Cerebellar cortex (tissue), 1 donor: ENCODE measurements at regions not wholly inside any gene's neighbourhood (a gene's known extent, or its start where the extent isn't known, plus 50 kb on each side); places are given as distances from the start of the nearest gene placed in this dataset.

Source experiments
- DNase-seq: peaks from one replicate; pipeline ENCODE4 v3.0.0-alpha.2; 2015; ENCODE audit warnings: low spot score

DNA sequence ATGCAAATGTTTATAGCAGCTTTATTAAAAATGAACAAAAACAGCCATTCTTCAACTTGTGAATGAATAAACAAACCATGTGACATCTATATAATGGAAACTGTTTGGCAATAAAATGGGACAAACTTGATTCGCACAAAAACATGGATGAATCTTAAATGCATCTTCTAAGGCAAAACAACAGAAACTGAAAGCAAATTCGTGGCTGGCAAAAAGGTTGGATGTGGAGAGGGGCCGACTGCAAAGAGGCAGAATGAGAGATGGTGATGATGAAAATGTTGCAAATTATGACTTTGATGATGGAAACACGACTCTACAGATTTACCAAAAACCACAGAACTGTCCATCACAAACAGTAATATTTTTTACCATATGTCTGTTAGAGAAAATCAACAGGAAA lies 327.0 kb upstream of the NR5A2 start:
- DNase-seq, result no peak

DNA sequence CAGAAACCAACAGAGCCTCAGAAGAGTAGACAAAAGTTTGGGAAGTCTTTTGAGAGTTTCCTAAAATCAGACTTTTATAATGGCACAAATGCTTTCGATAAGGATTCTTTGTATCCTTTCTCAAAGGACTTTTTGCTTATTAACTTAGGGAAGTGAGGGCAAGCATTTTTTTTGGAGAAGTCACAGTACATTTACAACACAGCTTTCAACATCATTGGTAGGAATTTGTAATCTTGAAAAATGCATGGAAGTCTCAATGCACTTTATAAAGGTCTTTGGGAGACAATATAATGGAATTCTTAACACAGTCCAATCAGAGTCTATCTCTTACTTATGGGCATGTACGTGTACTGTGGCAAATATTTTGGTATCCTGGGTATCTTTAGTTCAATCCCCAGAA lies 325.8 kb upstream of the NR5A2 start:
- DNase-seq, result no peak

DNA sequence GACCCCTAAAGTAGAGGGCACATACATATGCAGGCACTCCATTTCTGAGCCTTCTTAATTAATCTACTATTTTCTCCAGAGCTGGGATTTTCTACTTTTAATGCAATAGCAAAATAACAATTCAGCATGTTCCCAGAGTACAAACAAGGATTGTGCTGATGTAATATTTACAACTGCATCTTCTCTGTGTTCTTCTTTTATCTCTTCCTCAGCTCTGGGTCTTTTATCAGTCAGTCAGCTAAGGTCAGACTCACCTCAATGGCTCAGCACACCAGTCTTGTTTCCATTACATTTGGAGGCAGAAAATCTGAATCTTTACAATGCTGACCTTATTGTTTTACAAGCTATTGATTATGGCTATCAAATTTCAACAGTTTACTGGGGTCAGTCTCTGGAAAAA lies 323.3 kb upstream of the NR5A2 start:
- no peak for DNase-seq

DNA sequence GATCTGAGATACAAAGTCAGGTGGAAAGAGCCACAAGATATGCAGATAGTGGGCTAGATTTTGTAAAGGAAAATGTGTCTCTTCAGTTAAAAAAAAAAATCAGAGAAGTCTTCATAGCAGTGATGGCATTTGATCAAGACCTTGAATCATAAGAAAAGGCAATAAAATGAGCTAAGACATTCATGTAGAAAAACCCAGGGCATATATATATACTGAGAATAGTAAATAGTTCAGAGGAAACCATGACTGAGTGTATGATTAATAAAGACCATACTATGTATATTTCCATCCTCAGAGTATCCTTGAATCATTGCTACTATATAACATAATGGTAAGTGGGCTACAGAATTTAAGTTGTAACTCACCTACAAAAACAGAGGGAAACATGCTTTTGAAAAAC lies 321.7 kb upstream of the NR5A2 start:
- no peak for DNase-seq

DNA sequence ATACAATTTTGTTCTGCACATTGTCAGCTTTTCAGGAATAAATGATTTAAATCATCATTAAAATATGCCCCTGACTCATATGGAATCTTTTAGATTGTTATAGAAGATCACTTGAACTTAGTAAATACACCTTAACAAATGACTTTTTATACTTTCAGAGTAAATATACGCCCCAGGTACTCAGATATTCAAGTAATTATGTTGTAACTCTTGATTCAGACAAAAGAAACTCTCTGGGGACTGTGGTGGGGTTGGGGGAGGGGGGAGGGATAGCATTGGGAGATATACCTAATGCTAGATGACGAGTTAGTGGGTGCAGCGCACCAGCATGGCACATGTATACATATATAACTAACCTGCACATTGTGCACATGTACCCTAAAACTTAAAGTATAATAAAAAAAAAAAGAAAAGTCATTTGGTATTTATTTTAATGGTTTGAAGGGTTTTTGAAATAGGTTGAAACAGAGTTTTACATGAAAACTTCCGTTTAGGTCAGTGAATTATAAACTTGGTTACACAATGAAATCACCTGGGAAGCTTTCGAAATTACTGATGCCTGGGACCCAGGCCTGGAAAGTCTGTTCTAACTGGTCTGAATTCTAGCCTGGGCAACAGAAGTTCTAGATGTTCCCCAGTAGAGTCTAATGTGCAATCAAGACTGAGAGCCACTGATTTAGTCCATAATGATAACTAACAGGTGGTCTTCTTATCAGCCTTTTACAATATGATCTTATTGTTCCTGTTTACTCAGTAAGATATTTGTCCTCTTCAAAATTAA lies 320.5 kb upstream of the NR5A2 start:
- no peak for DNase-seq

DNA sequence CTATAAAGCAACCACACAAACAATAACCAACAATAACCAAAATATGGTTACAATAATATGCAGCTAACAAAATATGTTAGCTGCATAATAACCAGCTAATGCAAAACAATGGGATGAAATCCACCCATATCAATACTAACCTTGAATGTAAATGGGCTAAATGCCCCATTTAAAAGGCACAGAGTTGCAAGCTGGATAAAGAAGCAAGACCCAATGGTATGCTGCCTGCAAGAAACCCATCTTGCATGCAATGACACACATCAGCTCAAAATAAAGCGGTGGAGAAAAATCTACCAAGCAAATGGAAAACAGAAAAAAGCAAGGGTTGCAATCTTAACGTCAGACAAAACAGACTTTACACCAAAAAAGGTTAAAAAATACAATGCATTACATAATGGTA lies 316.5 kb upstream of the NR5A2 start:
- no peak for DNase-seq

DNA sequence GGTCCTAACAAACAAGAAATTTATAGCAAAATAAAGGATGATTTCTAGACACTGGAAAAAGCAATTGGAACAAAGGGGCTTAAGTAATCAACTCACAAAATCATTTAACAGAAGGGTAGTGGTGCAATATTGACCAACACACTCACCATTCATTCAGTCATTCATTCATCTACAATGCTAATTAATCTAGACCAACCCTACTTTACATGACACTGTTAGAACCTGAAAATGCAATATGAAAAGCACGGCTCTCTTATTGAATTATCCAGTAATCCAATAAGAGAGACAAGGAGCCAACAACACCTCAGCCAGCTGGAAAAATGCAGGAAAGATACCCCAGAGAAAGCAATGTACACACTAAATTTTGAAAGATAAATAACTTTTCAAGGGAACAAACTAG lies 310.8 kb upstream of the NR5A2 start:
- no peak for DNase-seq

DNA sequence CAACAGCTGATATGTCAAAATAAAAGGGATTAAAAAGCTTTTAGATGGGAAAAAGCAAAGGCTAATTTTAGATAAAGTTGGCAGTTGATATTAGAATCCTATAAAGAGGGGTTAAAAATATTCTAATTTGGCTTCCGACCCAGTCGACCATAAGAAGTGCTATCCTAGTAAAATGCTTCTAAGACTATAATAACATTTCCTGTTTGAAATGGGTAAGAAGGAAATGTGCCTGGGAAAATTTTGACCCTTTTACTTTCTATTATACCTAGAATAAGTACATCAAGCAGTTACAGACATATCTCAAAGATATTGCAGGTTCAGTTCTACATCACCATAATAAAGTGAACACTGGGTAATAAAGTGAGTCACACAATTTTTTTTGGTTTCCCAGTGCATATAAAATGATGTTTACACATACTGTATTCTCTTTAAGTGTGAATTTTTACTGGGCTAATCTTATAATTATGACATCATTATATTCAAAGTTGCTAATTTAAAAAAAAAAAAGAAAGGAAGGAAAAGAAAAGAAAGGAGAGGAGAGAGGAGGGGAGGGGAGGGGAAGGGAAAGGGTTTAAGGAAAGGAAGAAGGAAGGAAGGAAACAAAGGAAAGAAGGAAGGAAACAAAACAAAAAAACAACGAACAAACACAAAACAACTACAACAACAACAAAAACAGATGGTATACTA lies 308.2 kb upstream of the NR5A2 start:
- no peak for DNase-seq

DNA sequence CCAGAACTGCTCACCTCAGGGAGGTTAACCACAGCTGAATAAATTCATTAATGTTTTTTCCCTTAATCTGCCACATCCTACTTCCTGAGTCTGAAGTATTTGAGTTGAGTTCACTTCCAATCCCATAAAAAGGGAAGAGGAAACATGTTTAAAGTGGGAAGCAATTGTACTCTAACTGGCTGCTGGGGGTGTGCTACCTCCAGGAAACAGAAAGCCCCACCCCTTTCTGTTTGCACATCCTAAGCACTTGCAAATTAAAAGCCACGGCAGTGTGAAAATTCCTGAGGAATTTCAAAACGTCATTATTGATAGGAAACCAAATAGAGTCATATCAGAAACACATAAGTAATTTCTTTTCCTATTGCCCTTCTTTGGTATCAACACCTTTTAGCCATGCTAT lies 307.0 kb upstream of the NR5A2 start:
- DNase-seq, result no peak

DNA sequence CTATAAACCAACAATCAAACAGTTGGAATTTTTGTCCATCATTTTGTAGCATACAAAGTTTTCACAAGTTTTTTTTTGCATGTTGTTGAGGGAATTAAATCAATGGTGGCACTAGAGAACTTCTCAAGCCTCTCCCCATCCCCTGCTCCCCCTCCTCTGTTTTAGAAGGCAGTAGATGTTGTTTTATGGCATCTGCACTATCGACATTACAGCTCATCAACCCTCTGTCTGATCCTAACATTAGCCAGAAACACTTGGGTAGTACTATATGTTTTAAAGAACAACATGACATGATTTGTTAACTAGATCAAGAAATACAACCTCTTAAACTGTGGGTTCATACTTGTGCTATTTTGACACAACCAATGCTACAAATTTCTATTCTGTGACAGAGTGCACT lies 306.5 kb upstream of the NR5A2 start:
- DNase-seq, result no peak

DNA sequence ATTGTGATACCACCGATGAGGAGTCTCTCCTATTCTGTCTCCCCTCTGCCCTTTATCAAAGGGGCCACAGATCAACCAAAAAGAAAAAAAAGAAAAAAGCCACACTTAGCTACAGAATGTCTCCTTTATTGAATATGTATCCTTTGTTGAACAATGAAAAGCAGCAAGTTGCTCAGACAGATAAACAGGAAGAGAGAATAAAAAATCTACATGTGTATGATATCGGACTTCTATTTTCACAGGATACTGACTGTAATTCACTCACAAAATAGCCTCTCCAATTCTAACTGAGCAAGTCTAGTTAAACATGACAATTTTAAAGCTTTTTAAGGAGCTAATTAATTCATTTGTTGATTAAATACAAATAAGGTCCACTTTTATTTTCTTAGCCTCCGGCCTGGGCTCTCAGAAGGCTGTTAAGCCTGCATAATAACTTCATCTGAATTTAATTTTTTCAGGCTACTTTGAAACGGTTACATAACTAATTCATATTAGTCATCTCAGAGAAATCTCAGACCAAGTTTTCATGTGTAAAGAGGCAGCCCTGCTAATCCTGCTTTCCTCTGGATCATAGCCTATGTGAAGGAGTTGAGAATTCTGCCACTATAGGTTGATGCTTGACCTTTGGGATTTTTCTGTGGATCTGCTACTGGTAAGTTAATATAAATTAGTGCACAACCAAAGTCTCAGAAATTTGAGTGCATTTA lies 304.1 kb upstream of the NR5A2 start:
- no peak for DNase-seq

DNA sequence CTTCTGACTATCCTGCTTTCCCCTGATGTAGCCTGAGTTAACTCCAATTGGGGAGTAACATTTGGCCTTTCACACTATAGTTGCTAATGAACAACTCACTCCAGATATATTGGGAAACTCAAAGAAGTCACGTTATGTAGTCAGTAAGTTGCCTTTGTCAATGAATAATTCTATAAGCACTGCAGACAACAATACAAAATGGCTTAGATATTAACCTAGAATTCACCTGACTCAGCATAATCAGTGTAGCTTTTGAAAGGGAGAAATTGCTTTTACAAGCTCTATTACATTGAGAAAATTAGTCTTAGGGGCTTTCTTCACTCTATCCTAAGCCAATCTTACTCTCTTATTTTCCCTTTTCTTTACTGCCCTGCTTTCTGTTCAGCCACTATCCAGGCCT lies 303.5 kb upstream of the NR5A2 start:
- no peak for DNase-seq

DNA sequence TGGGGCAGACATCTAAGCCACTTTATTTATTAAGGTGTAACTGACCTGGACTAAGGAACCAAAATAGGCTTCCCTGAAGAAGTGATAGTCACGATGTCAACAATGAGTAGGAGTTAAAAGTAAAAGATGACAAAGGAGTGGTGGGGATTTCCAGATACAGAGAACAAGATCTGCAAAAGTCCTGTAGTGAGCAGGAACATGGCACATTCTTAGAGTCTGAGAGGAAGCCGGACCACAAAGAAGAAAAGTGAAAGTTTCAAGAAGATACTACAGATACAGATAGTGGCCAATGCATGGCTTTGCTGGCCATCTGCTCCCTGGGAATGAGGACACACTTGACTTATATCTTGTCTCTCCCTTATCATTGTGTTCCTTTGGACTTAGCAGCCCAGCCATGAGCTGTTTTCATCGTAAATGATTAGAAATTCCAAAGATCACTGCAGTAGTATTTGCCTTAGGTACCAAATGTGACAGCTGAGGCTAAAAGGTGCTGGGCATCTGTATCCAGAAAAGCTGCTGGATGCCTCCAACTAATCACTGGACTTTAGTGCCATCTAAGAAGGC lies 302.4 kb upstream of the NR5A2 start:
- DNase-seq, result no peak

DNA sequence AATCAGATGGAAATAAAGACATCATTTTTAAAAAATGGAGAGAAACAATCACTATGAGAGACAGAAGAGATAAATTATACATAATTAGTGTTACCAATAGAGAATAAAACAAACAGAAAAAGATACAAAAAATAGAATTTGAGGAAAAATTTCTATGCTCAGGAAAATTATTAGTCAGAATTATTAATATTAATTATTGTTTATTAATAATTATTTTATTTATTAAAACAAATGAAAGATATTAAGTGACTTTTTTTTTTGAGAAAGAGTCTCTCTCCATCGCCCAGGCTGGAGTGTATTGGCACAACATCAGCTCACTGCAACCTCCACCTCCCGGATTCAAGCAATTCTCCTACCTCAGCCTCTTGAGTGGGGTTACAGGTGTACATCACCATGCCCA lies 299.8 kb upstream of the NR5A2 start:
- DNase-seq, result no peak

DNA sequence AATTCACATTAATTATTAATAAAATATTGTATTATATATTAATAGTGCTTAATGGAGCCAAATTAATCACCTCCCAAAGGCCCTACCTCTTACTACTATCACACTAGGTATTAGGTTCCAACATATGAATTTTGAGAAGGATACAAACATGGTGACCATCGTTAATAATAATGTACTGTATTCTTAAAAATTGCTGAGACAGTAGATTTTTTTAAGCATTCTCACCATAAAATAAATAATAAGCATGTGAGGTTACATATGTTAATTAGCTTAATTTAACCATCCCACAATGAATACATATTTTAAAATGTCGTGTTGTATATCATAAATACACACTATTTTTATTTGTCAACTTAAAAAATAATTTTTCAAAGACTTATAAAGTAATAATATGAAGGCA lies 299.2 kb upstream of the NR5A2 start:
- DNase-seq, result no peak

DNA sequence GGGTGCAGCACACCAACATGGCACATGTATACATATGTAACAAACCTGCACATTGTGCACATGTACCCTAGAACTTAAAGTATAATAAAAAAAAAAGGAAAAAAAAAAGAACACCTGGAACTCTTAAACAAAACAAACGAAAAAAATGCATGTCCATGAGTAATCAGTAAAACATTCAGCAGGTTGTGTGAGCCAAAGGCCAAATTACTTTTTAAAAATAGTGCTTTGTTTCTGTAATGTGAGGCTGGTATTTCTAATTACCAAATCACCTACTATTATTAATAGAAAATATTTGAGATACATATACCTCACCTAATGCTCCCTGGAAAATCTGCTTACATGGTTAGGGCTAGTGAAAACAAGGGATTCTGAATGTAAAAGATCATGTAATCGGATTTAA lies 294.4 kb upstream of the NR5A2 start:
- DNase-seq, result no peak

DNA sequence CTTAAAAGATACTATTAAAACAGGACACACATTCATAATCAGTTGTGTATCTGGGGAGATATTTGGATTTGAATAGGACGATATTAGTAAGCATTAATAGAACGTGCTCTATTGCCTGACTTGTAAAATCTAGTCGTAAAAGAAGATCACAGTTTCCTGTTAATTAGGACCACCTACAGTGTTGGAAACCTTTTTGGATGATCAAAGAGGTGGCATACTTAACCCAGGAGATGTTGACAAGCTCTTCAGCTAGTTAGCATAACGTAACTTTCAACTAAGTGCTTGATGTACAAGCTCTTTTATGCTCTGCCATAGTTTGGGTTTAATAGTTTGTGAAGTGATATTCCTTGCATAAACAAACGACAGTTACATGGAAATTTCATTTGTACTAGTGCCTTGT lies 293.3 kb upstream of the NR5A2 start:
- no peak for DNase-seq

DNA sequence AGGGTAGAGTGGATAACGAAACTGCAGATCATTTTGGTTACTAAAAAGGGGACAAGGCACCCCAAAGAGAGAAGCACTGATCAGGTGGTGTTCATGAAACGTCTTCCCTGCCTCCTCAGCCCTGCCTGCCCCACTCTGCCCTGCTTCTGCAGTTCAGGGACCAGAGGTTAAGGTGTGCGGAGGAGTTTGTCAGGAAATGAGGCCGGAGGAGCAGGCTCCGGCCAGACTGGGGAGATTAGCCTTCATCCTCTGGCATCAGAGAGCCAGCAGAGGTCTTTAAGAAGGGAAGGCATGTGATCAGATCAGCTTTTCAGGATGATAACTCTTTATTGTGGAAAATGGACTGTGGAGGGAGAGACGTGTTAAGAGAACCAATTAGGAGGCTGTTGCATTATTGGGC lies 291.9 kb upstream of the NR5A2 start:
- no peak for DNase-seq

DNA sequence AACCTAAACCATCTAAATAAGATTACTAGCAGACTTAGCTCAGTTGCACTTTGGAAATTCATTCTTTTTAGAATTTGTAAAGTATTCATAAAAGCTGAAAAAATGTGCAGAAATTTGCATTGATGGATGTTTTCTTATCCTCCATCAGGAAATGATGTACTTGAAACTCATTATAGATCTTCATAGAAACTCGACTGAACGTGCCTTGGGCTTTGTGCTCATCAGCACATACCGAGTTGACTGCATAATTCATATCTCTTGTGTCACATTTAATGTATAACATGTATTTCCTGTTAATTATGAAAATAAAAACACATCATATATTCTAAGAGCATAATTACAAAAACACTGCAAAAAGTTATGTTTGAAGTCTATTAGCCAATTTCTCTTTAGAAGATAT lies 290.9 kb upstream of the NR5A2 start:
- no peak for DNase-seq

DNA sequence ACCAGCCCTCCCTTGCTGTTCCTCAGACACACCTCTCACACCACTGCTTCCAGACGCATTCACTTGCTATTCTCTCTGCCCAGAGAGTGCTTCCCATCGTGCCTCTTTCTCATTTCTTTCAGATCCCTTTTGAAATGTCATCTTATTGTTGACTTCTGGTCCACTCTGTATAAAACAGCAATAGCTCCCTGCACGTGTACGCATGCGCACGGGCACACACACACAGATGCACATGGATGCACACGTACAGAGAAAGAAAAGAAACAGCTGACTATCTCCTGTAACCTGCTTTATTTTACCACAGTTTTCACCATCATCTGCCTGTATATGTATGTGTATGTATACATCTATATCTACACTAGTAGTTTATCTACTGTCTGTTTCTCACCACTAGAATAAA lies 285.9 kb upstream of the NR5A2 start:
- DNase-seq, result no peak

DNA sequence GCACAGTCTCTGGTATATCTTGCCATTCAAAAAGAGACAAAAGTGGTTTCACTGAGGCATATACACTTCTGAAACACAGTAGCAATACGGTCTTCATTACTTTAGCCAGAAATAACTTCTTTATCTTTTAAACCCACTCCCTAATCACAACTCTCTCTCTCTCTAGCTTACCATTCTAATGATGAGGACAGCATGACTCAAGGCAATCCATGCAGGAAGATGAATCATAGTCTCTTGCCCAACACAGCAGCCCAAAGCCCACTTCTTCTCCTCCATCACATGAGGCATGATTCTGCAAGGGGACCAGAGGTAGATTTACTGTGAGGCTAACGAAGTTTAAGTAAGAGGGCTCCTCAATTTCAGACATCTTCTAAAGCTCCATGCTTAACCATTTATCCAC lies 285.0 kb upstream of the NR5A2 start:
- DNase-seq, result no peak

DNA sequence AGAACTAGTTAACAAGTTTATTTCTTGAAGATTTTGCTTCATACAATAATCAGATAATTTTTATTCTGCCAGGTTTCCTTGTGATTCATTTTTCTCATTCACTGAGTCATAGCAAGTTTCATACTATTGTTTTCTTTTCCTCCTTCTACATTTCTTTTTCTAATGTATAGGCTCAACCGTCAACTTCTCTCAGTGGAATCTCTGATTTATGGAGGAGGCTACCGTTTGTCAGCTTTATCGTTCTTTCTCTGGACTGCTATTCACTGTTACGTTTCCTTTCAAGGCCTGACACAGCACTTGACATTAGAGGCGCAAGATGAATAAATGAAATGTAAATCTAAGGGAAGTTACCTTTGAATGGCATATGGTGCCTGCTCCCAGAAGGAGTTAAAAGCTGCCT lies 284.3 kb upstream of the NR5A2 start:
- no peak for DNase-seq
